Stimulated activated CD4-positive, alpha-beta T cell treated with anti-CD3 and anti-CD28 coated beads, Interleukin-4, amount 100 ng/mL, for 4 hours (primary cell): ENCODE measurements at regions not wholly inside any gene's neighbourhood (a gene's known extent, or its start where the extent isn't known, plus 50 kb on each side); places are given as distances from the start of the nearest gene placed in this dataset.
A peak's percentile ranks its signal among the peaks of the same experiment; 100 is the strongest.

Source experiments
- DNase-seq, 2 experiments: peaks; one replicate each; pipeline ENCODE4 v3.0.0-alpha.2; 2020

GRCh38 chr6:14655201-14656061, 537.9 kb downstream of the CD83 start:
- no peak for DNase-seq

DNA sequence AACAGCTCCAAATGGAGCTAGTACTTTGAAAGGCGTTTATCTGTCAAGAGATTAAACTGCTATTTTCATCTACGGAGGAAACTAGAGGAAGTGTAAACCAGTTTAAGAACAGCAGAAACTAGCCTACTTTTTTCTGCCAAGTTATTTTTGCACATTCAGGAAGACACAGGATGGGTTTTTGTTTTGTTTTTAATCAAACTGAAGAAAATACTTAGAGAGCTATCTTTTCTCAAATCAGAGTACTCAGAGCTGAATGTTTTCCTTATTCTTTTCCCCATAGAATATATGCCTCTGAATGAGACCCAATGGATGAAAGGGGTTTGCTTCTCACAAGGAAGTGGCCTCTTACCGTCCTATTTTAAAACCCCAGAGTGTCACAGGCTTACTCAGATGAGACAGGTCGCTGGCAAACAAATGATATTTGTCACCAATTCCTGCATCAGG, 538.5 kb downstream of the CD83 start:
- no peak for DNase-seq

DNA sequence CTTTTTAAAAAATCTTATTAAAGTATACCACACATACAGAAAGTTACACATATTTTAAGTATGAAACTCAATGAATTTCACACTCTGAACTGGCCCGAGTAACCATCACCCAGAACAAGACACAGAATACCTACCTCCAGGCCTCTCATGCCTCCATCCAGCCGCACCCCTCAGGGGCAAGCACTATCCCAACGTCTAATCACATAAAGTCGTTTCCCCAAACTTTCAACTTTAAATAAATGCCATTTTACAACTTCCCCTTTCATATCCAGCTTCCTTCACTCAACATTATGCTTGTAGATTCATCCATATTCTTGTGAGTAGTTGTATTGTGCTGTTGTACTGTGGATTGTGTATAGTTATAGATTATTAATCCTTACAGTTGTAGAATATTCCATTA, 539.1 kb downstream of the CD83 start:
- no peak for DNase-seq

DNA sequence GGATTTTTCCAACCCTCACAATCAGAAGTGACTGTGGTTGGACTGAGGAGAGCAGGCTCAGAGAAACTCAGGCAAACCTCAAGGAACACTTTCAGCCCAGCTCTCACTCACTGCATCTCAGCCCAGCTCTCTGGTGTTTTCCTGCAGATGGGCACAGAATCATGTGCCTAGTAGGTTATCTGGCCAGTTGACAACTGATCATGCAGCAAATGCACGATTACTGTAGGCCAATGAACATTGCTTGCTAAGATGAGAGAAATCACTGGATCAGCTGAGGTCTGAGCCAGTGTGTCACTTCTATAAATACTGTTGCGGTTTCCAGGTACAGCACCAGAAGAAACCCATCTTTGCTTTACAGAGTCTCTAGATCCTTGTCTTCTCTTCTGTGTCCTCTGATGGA, 540.5 kb downstream of the CD83 start:
- DNase-seq: no peak

DNA sequence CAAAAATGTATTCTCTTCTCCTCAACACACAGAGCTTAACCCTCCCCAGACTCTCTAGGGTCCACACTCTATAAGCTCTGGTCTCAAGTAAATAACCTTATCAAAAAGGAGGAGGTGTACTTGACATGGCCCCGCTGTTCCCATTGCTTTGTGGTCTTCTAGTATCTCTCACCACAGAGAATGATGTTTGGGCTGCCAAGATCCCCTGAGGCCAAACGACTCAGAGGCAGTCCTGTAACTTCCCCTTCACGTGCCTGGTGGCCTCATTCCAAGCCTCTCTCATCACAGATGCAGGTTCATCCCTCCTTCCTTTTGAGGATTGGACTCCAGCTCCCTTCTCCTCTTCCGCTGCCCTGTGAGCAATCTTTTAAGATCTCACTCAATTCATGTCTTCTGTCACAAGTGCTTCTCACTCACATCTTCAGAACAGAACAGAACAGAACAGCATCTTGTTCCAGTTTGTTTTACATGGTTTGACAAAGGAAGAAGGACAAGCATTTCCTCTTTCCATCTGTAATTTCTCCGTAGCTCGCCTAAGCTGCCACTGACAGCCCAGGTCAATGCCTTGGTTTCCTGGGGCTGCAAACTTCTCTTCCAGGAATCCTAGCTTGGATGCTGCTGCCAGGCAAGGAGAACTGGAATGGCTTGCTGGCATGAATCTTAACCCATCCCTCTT, 541.5 kb downstream of the CD83 start:
- no peak for DNase-seq

DNA sequence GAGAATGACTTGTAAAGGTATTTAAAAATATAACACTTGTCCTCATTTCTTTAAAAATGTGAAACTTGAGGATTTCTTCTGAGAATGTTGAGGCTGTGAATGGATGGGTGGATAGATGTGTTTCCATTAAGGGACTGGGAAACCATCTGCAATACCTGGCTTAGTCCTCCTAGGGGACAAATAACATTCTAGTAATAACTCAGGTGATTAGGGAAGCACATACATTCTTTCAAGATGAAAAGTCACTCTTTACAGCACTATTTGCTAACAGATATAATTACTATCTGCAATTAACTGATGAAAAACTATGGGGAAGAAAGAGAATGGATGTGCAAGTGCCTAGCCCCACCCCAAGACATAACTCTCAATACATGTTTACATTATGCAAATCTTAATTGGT, 542.3 kb downstream of the CD83 start:
- no peak for DNase-seq

DNA sequence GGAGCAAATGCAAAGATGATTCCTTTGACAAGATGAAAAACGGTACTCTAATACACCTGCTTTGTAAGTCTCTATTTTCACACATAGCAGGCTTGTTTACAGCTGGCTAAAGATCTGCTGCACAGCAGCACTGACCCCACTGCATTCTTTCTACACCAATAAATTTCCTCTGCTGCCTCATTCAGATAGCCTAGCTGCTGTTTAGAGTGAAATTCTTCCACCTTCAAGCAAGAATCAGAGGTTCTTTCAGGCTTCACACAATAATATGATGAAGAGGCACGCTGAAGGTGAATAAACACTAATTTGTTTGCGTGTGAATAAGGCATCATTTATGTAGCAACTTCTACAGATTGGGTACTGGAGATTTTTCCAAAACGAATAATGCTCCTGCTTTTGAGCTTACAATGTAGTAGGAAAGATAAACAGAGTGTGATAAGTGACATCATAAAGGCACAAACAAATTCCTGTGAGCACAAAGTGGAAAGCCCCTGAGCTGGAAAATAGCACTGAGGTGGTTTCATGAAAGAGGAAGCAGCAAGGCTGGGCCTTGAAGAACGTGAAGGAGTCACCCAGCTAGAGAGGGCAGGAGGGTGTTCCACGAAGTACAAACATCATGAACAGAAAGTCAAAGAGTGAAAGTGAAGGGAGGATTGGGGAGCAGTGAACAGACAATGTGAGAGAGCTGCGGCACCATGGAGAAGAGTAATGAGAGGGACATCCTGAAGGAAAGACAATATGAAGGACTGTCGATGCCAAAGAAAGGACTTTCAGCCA, 543.4 kb downstream of the CD83 start:
- DNase-seq: peak in 1 of 2 experiments; percentile 72

DNA sequence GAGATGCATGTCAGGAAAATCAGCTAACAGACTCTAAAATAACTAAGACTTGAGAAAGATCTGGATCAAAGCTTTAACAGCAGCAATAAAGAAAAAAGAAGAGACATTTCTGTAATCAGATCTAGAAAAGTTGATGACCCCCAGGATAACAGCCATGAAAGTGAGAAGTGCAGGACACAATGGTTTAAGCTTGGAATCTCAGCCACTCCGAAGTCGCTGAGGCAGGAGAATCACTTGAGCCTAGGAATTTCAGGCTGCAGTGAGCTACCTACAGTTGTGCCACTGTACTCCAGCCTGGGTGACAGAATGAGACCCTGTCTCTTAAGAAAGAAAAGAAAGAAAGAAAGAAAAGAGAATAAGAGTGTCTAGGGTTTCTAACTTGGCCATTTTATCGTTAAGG, 544.1 kb downstream of the CD83 start:
- DNase-seq: no peak

DNA sequence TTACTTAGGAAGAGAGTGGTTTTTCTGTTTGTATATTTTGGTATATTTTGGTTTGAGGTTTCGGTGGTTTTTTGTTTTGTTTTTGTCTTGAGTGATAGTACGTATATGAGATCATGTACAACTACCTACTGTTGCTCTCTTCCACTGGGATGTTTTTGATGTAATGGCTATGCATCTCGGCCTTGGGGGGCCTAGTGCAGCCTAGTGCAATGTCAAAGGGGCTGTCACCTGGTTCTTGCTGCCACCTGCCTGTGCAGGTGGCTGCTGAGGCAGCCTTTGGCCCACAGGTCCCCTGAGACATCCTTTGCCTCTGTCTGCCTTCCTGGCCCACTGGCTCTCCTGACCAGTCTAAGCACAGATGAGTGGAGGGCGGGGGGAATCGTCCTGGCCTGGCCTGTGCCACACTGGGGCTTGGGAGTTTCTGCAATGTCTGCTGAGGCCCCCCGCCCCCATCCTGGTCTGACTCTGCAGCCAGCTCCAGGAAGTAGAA, 546.6 kb downstream of the CD83 start:
- DNase-seq: no peak

GRCh38 chr6:14664621-14665315, 547.2 kb downstream of the CD83 start:
- DNase-seq: no peak

DNA sequence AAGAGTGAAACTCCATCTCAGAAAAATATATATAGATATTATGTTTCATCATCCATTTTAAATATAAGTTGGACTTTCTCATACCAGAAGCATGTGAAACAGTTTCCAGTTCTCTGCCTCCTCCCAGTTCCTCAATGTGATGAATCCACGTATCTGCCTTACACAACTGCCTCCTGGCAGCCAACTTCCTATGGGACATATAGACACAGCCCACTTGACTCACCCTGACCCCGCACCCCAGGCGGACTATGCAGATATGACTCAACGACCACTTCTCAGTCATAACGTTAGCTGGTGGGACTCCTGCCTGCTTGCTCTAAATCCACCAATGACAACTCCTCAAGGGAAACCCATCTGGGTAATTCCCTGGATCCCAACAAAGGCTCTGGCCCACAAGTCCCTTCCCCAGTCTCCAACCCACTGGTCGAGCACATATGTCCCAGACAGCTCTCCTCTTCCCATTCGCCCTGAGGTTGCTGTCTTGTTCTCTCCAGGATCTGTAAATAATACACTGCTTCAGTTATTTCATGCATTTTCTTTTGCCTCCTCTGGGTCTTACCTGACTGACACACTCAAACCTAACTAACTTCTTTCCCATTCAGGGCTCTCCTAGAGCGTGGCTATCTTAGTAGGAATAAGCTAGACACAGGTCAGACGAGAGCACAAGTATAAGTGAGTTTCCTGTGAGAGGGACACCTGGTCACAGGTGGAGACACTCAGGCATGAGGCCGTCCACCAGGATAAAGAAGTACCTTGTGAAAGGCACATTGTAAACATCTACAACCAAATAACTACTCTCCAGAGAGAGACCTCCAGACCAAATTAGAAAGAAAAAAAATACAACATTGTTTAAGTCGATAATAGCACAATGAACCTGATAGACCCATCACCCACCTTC, 548.5 kb downstream of the CD83 start:
- no peak for DNase-seq

GRCh38 chr6:14670806-14671205, 553.2 kb downstream of the CD83 start:
- no peak for DNase-seq

DNA sequence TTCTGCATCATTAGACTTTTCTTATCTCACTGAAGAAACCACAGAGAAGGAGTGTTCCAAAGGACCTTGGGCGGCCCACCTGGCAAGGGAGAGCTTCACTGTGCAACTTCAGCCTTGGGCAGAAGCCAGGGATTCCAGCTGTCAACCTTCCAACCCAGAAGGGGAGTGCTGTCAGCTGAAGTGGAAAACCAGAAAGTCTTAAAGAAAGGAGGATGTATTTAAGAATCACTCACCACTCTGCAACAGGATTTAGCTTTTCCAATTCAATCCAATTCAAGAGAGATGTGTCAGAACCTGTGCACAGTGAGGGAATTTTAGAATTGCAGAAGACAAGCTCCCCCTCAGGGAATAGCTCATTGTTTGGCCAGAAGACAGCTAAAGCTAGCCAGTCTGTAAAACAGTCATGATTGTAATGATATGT, 553.7 kb downstream of the CD83 start:
- no peak for DNase-seq

- DNase-seq: no peak
Measured at GRCh38 chr6:14671937-14672336, 554.4 kb downstream of the CD83 start.

DNA sequence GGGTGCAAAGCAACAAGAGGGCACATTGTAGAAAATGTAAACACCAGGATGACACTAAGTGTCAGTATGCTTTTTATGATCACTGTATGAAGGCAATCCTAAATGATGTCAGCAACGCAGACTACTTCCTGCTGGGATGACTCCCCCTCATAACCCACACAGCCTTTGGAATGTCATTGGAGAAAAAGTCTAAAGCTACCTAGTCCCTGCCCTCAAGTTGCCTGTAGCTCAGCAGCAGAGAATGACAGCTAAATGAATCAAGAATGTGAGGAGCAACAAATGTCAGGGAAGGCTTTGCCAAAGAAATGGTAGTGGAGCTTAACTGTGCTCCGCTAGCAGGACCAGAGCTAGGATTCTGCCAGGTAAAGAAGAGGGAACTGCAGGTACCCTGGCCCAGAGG, 555.6 kb downstream of the CD83 start:
- no peak for DNase-seq

- DNase-seq: no peak
Measured at GRCh38 chr6:14674458-14674857, 556.9 kb downstream of the CD83 start.

GRCh38 chr6:14674867-14675648, 557.5 kb downstream of the CD83 start:
- DNase-seq: no peak

DNA sequence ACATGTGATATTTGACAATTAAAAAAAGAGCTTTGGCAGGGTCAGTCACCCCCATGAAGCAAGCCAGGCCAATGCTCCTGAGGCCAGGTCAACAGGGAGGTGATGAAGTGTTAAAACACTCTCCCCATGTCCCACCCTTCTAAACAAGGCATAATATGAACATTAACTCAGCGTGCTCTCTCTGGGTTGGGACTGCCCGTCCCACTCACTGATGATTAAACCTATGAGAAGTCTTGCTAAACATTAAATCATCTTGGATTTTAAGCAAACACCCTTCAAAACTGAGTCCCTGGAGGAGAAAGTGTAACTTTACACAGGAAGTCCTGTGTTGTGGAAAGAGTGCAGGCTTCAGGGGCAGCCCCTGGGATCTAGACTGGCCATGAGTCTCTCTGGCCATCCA, 558.5 kb downstream of the CD83 start:
- no peak for DNase-seq

GRCh38 chr6:14676977-14677781, 559.6 kb downstream of the CD83 start:
- DNase-seq: no peak
